ENCODE measurements at regions not wholly inside any gene's neighbourhood (a gene's known extent, or its start where the extent isn't known, plus 50 kb on each side); places are given as distances from the start of the nearest gene placed in this dataset.

- intact Hi-C loops (cut with DNase I) = no loop called here
- no peak overlapping the region for H3K4me3 ChIP-seq (replicated peaks in 1 of 3)
- 62 to 72% methylated on average over 10 of the region's 10 CpGs for WGBS, 2 donors
- no peaks in the 10 kb centered on the region for H3K36me3 ChIP-seq
- H3K4me1 ChIP-seq = peaks cover 14 to 18% of the 10 kb centered on the region in 2 donors
- TF ChIP-seq POLR2A (IDR thresholded peaks at IDR 0.05) = no peak
- TF ChIP-seq, protein P1, sequence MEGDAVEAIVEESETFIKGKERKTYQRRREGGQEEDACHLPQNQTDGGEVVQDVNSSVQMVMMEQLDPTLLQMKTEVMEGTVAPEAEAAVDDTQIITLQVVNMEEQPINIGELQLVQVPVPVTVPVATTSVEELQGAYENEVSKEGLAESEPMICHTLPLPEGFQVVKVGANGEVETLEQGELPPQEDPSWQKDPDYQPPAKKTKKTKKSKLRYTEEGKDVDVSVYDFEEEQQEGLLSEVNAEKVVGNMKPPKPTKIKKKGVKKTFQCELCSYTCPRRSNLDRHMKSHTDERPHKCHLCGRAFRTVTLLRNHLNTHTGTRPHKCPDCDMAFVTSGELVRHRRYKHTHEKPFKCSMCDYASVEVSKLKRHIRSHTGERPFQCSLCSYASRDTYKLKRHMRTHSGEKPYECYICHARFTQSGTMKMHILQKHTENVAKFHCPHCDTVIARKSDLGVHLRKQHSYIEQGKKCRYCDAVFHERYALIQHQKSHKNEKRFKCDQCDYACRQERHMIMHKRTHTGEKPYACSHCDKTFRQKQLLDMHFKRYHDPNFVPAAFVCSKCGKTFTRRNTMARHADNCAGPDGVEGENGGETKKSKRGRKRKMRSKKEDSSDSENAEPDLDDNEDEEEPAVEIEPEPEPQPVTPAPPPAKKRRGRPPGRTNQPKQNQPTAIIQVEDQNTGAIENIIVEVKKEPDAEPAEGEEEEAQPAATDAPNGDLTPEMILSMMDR (IDR thresholded peaks at IDR 0.05) = no peak
- DNase-seq = peak; percentile 29 to 47
- H3K27me3 ChIP-seq = no peaks in the 10 kb centered on the region
- peak overlapping the region; percentile 64 to 84 (median 78) for H3K27ac ChIP-seq
- no peaks in the 10 kb centered on the region for H3K9me3 ChIP-seq
These were observed 185.4 kb upstream of the SEMA6A start for GRCh38 chr5:116759860-116760640.

DNA sequence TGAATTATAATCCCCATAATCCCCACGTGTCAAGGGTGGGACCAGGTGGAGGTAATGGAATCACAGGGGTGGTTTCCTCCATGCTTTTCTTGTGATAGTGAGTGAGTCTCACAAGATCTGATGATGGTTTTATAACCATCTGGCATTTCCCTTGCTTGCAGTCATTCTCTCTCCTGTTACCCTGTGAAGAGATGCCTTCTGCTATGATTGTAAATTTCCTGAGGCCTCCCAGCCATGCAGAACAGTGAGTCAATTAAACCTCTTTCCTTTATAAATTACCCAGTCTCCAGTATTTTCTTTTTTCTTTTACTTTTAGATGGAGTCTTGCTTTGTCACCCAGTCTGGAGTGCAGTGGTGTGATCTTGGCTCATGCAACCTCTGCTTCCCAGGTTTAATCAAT is 182.7 kb upstream of the SEMA6A start:
- 91 to 94% methylated on average over 1 of the region's 1 CpG for WGBS, 2 donors
- H3K27me3 ChIP-seq = no peaks in the 10 kb centered on the region
- TF ChIP-seq, protein P1 (IDR thresholded peaks at IDR 0.05) = no peak
- TF ChIP-seq POLR2A (IDR thresholded peaks at IDR 0.05) = no peak
- H3K36me3 ChIP-seq = no peaks in the 10 kb centered on the region
- H3K4me1 ChIP-seq = peaks cover 14 to 18% of the 10 kb centered on the region in 2 donors
- intact Hi-C loops (cut with DNase I) = no loop called here
- H3K27ac ChIP-seq = no peak overlapping the region
- no peak overlapping the region for H3K4me3 ChIP-seq (replicated peaks in 1 of 3)
- no peaks in the 10 kb centered on the region for H3K9me3 ChIP-seq
- no peak for DNase-seq

- TF ChIP-seq, protein P1 (IDR thresholded peaks at IDR 0.05) = no peak
- TF ChIP-seq POLR2A (IDR thresholded peaks at IDR 0.05) = no peak
- Histone ChIP-seq H3K9me3 (no peaks in the 10 kb centered on the region), H3K4me1 (peaks cover 14 to 18% of the 10 kb centered on the region in 2 donors), H3K4me3 (replicated peaks in 1 of 3) (no peak overlapping the region), H3K27me3 (no peaks in the 10 kb centered on the region), H3K36me3 (no peaks in the 10 kb centered on the region), H3K27ac (no peak overlapping the region)
- intact Hi-C loops (cut with DNase I) = no loop called here
- WGBS, 2 donors = 71 to 91% methylated on average over 1 of the region's 1 CpG
- no peak for DNase-seq
These were observed 181.9 kb upstream of the SEMA6A start for GRCh38 chr5:116756531-116756930.

DNA sequence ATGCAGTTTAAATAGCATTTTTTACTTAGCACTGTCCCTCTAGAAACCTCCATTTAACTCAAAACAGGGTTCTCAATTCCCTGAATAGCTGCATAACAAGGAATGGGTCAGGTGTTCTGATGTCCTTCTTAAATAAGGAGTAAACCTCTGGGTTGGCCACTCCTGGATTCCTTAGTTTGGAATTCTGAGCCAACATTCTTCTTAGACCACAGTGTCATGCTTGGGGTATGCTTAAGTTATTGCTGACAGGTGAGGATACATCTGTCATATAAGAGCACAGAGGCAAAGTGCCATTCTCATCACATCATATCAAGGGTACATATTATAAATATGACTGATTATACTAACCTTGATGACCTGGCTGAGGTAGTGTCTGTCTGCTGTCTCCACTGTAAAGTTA is 179.9 kb upstream of the SEMA6A start:
- no peak overlapping the region for H3K27ac ChIP-seq
- intact Hi-C loops (cut with DNase I) = no loop called here
- TF ChIP-seq, protein P1 (IDR thresholded peaks at IDR 0.05) = no peak
- no peak for TF ChIP-seq POLR2A (IDR thresholded peaks at IDR 0.05)
- no peaks in the 10 kb centered on the region for H3K9me3 ChIP-seq
- H3K4me3 ChIP-seq (replicated peaks in 1 of 3) = no peak overlapping the region
- H3K27me3 ChIP-seq = no peaks in the 10 kb centered on the region
- H3K36me3 ChIP-seq = no peaks in the 10 kb centered on the region
- no peaks in the 10 kb centered on the region for H3K4me1 ChIP-seq
- no peak for DNase-seq

- H3K4me3 ChIP-seq (replicated peaks in 1 of 3) = no peak overlapping the region
- intact Hi-C loops (cut with DNase I) = no loop called here
- no peaks in the 10 kb centered on the region for H3K9me3 ChIP-seq
- no peaks in the 10 kb centered on the region for H3K27me3 ChIP-seq
- no peak for DNase-seq
- H3K4me1 ChIP-seq = peaks cover 16 to 18% of the 10 kb centered on the region in 2 donors
- no peaks in the 10 kb centered on the region for H3K36me3 ChIP-seq
- TF ChIP-seq POLR2A (IDR thresholded peaks at IDR 0.05) = no peak
- TF ChIP-seq, protein P1 (IDR thresholded peaks at IDR 0.05) = no peak
- no peak overlapping the region for H3K27ac ChIP-seq
These were observed 177.1 kb upstream of the SEMA6A start for GRCh38 chr5:116751684-116752083.

Data from thyroid gland (tissue), 4 donors.